ENCODE measurements at regions not wholly inside any gene's neighbourhood (a gene's known extent, or its start where the extent isn't known, plus 50 kb on each side); places are given as distances from the start of the nearest gene placed in this dataset.

GRCh38 chr1:164472841-164473240, 86.1 kb upstream of the PBX1 start:
- no peaks in the 10 kb centered on the region for H3K79me1 ChIP-seq (ENCODE audit: low read depth in 1 of 2, low read length in 2 of 2)
- dilution Hi-C loops (cut with HindIII; ENCODE audit: low sequenced_read_pairs, unreplicated experiment) (no loop called here), in situ Hi-C loops (cut with MboI; ENCODE audit: low sequenced_read_pairs) (no loop called here), intact Hi-C loops (cut with micrococcal nuclease) (no loop called here)
- H4K20me1 ChIP-seq (ENCODE audit: insufficient read depth, low read length) = no peaks in the 10 kb centered on the region
- H2BK120ac ChIP-seq (ENCODE audit: low read depth, low read length) = no peak overlapping the region
- no peaks in the 10 kb centered on the region for H3K9me3 ChIP-seq (ENCODE audit: control insufficient read depth, insufficient read depth, low read length)
- H4K91ac ChIP-seq (ENCODE audit: insufficient read depth, low read depth, low read length) = no peak overlapping the region
- H3K23ac ChIP-seq (ENCODE audit: low read depth, low read length) = no peak overlapping the region
- no peak overlapping the region for H3K4ac ChIP-seq (ENCODE audit: low read depth, low read length)
- no peak overlapping the region for H2BK15ac ChIP-seq (ENCODE audit: low read depth, low read length)
- no CpG with 5 or more reads among the region's 1 CpG for WGBS, 2 experiments (ENCODE audit: extremely low coverage in 2 of 2, insufficient read length in 1 of 2)
- H3K4me1 ChIP-seq (ENCODE audit: control insufficient read depth, insufficient read depth, low read length) = no peaks in the 10 kb centered on the region
- ChIA-PET CTCF (interaction anchor here (0.7 kb wide), 1 partner anchor 31 kb away, joined by 3 read pairs; no protein-coding TSS in a partner anchor), POLR2A (ENCODE audit: unreplicated experiment) (interaction anchor here (0.6 kb wide), 1 partner anchor 1028 kb away, joined by 3 read pairs; no protein-coding TSS in a partner anchor)
- H2AFZ ChIP-seq (replicated peaks; ENCODE audit: low read length, poor library complexity) = no peak overlapping the region
- H3K9me1 ChIP-seq (ENCODE audit: insufficient read depth, low read length) = no peaks in the 10 kb centered on the region
- DNase-seq = no peak
- no peak for ATAC-seq (ENCODE audit: low read depth)
- no peaks in the 10 kb centered on the region for H3K36me3 ChIP-seq (ENCODE audit: control insufficient read depth, insufficient read depth, low read length)
- no peak overlapping the region for H3K9ac ChIP-seq (ENCODE audit: low read depth, low read length)
- no peaks in the 10 kb centered on the region for H3K27me3 ChIP-seq (ENCODE audit: control insufficient read depth, insufficient read depth, low read length)
- H3K56ac ChIP-seq (ENCODE audit: extremely low read depth, insufficient read depth, low read length) = no peak overlapping the region
- no peak overlapping the region for H2AK5ac ChIP-seq (ENCODE audit: low read depth, low read length)
- no peak overlapping the region for H4K5ac ChIP-seq (ENCODE audit: low read depth, low read length)
- H4K8ac ChIP-seq (ENCODE audit: low read depth in 2 of 2, low read length in 2 of 2) = no peak overlapping the region
- no peak overlapping the region for H3K4me3 ChIP-seq (ENCODE audit: insufficient read depth, low read depth, low read length)
- no peak overlapping the region for H2BK5ac ChIP-seq (ENCODE audit: low read depth, low read length, poor library complexity, severe bottlenecking)
- no peak overlapping the region for H2AK9ac ChIP-seq (replicated peaks; ENCODE audit: low read depth, low read length, poor library complexity)
- BruUV-seq (replicated peaks) = no TSS peak
- no peak overlapping the region for H3K4me2 ChIP-seq (ENCODE audit: low read depth, low read length)
- no peak overlapping the region for H3K18ac ChIP-seq (ENCODE audit: low read depth, low read length)
- no peak overlapping the region for H3K27ac ChIP-seq (ENCODE audit: insufficient read depth, low read length)
- TF ChIP-seq RAD21 (IDR thresholded peaks at IDR 0.05; ENCODE audit: low read length) (no peak), SMC3 (IDR thresholded peaks at IDR 0.05; ENCODE audit: low read depth, low read length) (no peak), BHLHE40 (IDR thresholded peaks at IDR 0.05; ENCODE audit: low read depth, low read length) (no peak), NFE2L2 (IDR thresholded peaks at IDR 0.05; ENCODE audit: low read depth, low read length) (no peak), POLR2A (IDR thresholded peaks at IDR 0.05; ENCODE audit: low read depth, low read length) (no peak), CEBPB (IDR thresholded peaks at IDR 0.05; ENCODE audit: low read depth, low read length) (no peak), CHD1 (IDR thresholded peaks at IDR 0.05; ENCODE audit: low read depth, low read length) (no peak), RFX5 (IDR thresholded peaks at IDR 0.05; ENCODE audit: low read depth, low read length) (no peak), MAFK (IDR thresholded peaks at IDR 0.05; ENCODE audit: low read depth, low read length) (no peak), MXI1 (IDR thresholded peaks at IDR 0.05; ENCODE audit: borderline replicate concordance, low read depth, low read length) (no peak), USF2 (IDR thresholded peaks at IDR 0.05; ENCODE audit: low read depth, low read length) (no peak), RCOR1 (IDR thresholded peaks at IDR 0.05; ENCODE audit: insufficient replicate concordance, low read length) (no peak), CTCF (conservative IDR thresholded peaks at IDR 0.05; ENCODE audit: low read depth, low read length) (no peak), ELK1 (IDR thresholded peaks at IDR 0.05; ENCODE audit: borderline replicate concordance, low read depth, low read length) (no peak), FOS (IDR thresholded peaks at IDR 0.05; ENCODE audit: low read depth, low read length) (no peak), MAZ (IDR thresholded peaks at IDR 0.05; ENCODE audit: borderline replicate concordance, low read depth, low read length) (no peak)
- H3K14ac ChIP-seq (replicated peaks; ENCODE audit: low read depth, low read length) = no peak overlapping the region
- no peak overlapping the region for H2BK20ac ChIP-seq (ENCODE audit: low read depth, low read length)

Measured in IMR-90 (cell line).